DMS79 treated with DMSO at 0.1 percent for 48 hours (cell line): ENCODE measurements at regions not wholly inside any gene's neighbourhood (a gene's known extent, or its start where the extent isn't known, plus 50 kb on each side); places are given as distances from the start of the nearest gene placed in this dataset.
A peak's percentile ranks its signal among the peaks of the same experiment; 100 is the strongest.
"Not testable (repeated sequence)": the region's sequence is repeated elsewhere in the genome, so short reads cannot be mapped to it uniquely, and the experiment has no call there.

Source experiments
- DNase-seq: peaks from one replicate; lab custom pipeline; 2025; lab: John Stamatoyannopoulos, UW

GRCh38 chr14:51342226-51342625 is 102.2 kb downstream of the TMX1 start:
- no peak for DNase-seq

DNA sequence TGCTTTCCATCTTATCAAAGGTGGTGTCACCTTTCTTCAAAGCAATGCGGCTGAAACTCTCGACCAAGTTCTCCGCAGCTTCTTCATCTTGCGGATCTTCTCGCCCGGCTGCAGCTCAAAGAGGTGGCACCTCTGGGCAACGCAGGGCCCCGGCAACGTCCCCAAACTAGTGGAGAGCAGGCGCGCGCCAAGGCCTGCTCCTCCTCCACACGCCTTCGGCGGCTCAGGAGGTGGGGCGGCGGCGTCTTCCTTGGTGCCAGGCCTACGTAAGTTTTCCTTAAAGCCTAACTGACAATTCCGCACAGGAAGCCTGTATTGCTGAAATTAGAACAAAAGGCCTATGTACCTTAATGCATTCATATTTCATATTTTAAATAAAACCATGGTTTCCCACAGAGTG is 112.0 kb downstream of the TMX1 start:
- no peak for DNase-seq

DNA sequence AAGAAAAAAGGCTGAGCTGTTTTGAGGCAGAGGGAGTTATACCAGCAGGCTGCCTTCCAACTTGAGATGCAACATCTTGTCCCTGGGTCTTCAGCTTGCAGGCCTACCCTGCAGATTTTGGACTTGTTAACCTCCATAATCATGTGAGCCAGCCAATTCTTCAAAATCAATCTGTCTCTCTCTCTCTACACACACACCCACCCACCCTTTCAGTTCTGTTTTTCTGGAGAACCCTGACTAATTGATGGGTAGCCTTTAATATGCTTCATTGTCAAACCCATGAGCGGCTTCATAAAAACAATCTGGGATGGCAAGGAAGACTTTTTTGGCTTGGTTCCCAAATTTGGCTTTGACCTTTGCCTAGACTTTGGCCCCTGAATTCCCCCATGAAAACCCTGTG is 113.9 kb downstream of the TMX1 start:
- DNase-seq, result no peak

DNA sequence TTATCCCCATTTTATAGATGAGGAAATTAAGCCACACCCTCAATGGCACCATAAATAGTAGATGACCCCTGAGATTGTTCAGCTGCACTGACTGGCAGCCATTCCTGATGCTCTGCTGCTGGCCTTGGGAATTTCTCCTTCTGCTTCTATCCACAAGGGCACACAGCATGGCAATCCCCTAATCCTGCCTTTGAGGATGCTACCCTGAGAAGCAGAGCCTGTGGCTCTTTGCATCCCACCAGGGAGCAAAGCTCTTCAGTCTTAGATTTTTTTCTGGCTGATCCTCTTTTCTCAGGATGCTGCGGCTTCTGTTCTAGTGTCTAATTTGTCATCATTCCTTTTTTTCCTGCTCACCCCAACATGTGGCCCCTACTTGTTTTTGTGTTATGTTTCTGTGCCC is 114.8 kb downstream of the TMX1 start:
- DNase-seq, result no peak

GRCh38 chr14:51356381-51356780 is 116.3 kb downstream of the TMX1 start:
- DNase-seq, result no peak

GRCh38 chr14:51357250-51357649 is 117.2 kb downstream of the TMX1 start:
- peak; percentile 83 for DNase-seq

GRCh38 chr14:51360592-51360991 is 120.5 kb downstream of the TMX1 start:
- DNase-seq, result no peak

DNA sequence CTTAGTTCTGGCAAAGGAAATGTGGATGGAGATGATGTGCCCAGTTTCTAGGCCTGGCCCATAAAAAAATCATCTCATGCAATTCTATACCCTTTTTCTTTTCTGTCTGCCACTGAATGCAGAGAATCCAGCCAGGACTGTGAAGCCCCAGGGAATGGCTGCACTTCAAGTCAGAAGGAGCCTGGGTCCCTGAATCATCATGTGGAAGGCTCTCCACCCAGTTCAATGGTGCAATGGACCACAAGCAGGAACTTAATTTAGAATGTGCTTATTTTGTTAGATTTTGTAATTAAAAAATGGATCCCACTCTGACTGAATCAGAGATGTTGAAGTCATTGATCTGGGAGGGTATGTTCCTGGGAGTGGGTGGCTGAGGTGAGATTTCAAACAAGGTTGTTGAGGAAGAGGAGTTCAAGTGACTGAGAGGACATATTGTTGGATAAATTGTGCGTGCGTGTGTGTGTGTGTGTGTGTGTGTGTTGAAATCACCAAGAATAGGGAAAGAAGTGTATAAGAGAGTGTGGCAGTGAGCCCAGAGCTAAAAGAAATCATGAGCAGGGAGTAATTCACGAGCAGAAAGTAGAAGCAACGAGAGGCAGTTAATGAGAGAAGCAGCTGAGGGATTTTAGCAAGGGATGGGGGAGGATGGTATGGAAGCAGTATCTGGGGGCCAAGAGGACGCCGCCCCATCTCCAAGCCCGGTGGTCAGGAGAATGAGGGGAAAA is 125.4 kb downstream of the TMX1 start:
- DNase-seq, result peak; percentile 55

- DNase-seq, result not testable (repeated sequence)
Measured at GRCh38 chr14:51366460-51366859, 126.4 kb downstream of the TMX1 start.

DNA sequence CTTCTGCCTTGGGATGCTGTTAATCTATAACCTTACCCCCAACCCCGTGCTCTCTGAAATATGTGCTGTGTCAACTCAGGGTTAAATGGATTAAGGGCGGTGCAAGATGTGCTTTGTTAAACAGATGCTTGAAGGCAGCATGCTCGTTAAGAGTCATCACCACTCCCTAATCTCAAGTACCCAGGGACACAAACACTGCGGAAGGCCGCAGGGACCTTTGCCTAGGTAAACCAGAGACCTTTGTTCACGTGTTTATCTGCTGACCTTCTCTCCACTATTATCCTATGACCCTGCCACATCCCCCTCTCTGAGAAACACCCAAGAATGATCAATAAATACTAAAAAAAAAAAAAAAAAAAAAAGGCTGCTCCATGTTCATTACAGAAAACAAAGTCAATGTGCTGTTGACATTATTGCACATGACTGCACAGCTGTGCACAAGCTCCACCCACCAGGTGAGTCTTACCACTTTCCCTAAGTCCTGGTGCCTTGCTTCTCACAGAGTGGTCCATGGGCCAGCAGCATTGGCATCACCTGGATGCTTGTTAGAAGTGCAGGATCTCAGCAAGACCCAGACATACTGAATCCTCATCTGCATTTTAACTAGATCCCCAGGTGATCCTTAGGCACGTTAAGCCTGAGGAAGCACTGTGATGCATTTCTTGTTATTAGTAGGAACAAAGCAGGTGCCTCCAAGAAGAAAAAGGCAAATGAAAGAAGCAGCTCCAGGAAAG is 127.0 kb downstream of the TMX1 start:
- peak; percentile 83 for DNase-seq

DNA sequence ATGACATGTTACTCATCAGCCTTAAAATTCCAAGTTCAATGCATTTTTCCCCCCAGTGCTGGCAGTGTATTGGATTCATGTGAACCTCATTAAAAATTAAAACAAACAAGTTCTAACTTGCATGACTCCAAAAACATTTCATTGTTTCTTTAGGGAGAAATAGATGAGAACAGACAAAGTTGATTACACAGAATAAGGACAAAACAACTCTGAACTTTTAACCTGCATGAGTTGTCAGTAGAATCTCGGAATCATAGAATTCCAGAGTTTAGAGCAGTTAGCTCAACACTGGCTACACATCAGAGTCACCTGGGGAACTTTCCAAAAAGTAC is 127.5 kb downstream of the TMX1 start:
- no peak for DNase-seq

GRCh38 chr14:51368721-51369163 is 128.7 kb downstream of the TMX1 start:
- DNase-seq, result no peak

GRCh38 chr14:51369814-51370213 is 129.8 kb downstream of the TMX1 start:
- DNase-seq, result no peak

DNA sequence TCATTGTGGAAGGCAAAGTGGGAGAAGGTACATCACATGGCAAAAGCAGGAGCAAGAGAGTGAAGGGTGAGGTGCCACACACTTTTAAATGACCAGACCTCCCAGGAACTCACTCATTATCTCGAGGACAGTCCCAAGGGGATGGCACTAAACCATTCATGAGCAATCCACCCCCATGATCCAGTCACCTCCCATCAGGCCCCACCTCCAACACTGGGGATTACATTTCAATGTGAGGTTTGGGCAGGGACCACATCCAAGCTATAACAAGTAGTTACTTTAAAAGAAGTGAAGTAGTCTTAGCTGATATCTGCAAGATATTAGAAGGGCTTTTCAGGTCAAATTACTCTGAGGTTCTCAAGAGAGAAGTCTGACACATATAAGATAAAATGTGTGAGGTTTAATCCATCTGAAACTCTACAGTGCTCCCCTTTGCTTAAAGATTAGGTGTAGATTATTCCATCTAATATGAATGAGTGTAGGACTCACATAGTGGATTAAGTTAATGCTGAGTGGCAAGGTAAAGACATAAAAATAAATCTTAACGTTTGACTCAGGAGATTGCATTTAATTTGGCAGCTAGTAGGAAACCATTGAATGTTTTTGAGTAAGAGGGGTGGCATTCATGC is 130.8 kb downstream of the TMX1 start:
- DNase-seq, result no peak

- not testable (repeated sequence) for DNase-seq
Measured at GRCh38 chr14:51377186-51377585, 137.1 kb downstream of the TMX1 start.

- peak; percentile 100 for DNase-seq
Measured at GRCh38 chr14:51382506-51382905, 142.5 kb downstream of the TMX1 start.

DNA sequence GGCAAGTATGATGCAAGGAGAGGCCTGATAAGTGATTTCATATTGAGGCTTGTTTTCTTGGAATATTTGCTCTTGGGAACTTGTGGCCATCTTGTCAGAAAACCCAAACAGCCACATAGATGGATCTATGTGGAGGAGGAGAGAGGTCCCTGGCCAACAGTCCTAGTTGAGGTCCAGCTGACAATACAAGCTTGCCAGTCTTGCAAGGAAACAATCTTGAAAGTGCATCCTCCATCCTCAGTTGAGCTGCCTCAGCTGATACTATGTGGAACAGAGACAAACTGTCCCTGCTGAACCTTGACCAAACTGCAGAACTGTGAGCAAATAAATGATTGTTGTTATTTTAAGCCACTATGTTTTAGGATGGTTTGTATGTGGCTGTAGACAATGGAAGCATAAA is 146.4 kb downstream of the TMX1 start:
- no peak for DNase-seq

- DNase-seq, result no peak
Measured at GRCh38 chr14:51386983-51387735, 147.1 kb downstream of the TMX1 start.

- no peak for DNase-seq
Measured at GRCh38 chr14:51392416-51392815, 152.4 kb downstream of the TMX1 start.

GRCh38 chr14:51394384-51394783 is 154.3 kb downstream of the TMX1 start:
- peak; percentile 75 for DNase-seq

GRCh38 chr14:51394804-51395203 is 154.8 kb downstream of the TMX1 start:
- DNase-seq, result peak; percentile 76

- peak; percentile 94 for DNase-seq
Measured at GRCh38 chr14:51395361-51395849, 155.4 kb downstream of the TMX1 start.
